Ishikawa (cell line): ENCODE measurements at regions not wholly inside any gene's neighbourhood (a gene's known extent, or its start where the extent isn't known, plus 50 kb on each side); places are given as distances from the start of the nearest gene placed in this dataset.

Experiments used
- CEBPB ChIP-seq: IDR thresholded peaks from 2 replicates; pipeline ENCODE4 v1.6.1; 2012
- CREB1 ChIP-seq: IDR thresholded peaks from 2 replicates; pipeline ENCODE4 v1.6.1; 2012; ENCODE audit warnings: low read depth
- EGR1 ChIP-seq: IDR thresholded peaks from 2 replicates; pipeline ENCODE4 v1.6.1; 2012
- EP300 ChIP-seq: IDR thresholded peaks from 2 replicates; pipeline ENCODE4 v1.6.1; 2012; ENCODE audit warnings: borderline replicate concordance
- FOXM1 ChIP-seq: IDR thresholded peaks from 2 replicates; pipeline ENCODE4 v1.6.1; 2012; ENCODE audit warnings: low read depth, borderline replicate concordance
- NFIC ChIP-seq: IDR thresholded peaks from 2 replicates; pipeline ENCODE4 v1.6.1; 2012
- RAD21 ChIP-seq: IDR thresholded peaks from 2 replicates; pipeline ENCODE4 v1.6.1; 2012; ENCODE audit warnings: low read depth
- TAF1 ChIP-seq: IDR thresholded peaks from 2 replicates; pipeline ENCODE4 v1.6.1; 2012; ENCODE audit warnings: low read depth, mild to moderate bottlenecking
- TCF12 ChIP-seq: IDR thresholded peaks from 2 replicates; pipeline ENCODE4 v1.6.1; 2012; ENCODE audit warnings: low read depth
- TEAD4 ChIP-seq: IDR thresholded peaks from 2 replicates; pipeline ENCODE4 v1.6.1; 2012
- YY1 ChIP-seq: IDR thresholded peaks from 2 replicates; pipeline ENCODE4 v1.6.1; 2012; ENCODE audit warnings: low read depth
- ZBTB7A ChIP-seq: IDR thresholded peaks from 2 replicates; pipeline ENCODE4 v1.6.1; 2012; ENCODE audit warnings: low read depth
- TF ChIP-seq, protein P1 (sequence below): IDR thresholded peaks from 2 replicates; pipeline ENCODE4 v1.6.1; 2012
- TF ChIP-seq, protein P2 (sequence below): IDR thresholded peaks from 2 replicates; pipeline ENCODE4 v1.6.1; 2012; ENCODE audit warnings: low read depth, mild to moderate bottlenecking
- TF ChIP-seq, protein P3 (sequence below): IDR thresholded peaks from 2 replicates; pipeline ENCODE4 v1.6.1; 2012

DNA sequence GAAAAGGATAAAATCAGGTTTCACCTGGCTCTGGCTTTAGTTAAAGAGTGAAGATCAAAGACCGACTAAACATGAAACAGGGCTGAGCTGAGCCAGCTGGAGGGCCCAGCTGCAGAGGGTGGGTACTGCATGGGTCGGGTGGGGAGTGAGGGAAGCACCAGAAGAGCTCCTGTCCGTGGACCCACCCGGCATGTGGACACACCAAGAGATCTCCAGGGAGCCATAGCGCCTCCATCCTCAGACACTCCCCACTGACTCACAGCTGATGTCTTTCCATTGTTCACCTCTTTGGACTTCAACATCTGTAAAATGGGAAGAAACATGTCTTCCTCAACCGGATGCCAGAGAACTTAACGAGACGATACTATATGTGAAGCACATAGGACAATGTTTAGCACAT is 178.3 kb upstream of the KLHL29 start:
- TF ChIP-seq YY1 (no peak), ZBTB7A (no peak), EGR1 (no peak), TAF1 (no peak), RAD21 (no peak), NFIC (no peak), TEAD4 (no peak), TCF12 (no peak), EP300 (no peak)
- TF ChIP-seq, protein P1, sequence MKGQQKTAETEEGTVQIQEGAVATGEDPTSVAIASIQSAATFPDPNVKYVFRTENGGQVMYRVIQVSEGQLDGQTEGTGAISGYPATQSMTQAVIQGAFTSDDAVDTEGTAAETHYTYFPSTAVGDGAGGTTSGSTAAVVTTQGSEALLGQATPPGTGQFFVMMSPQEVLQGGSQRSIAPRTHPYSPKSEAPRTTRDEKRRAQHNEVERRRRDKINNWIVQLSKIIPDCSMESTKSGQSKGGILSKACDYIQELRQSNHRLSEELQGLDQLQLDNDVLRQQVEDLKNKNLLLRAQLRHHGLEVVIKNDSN = no peak
- TF ChIP-seq, protein P2, sequence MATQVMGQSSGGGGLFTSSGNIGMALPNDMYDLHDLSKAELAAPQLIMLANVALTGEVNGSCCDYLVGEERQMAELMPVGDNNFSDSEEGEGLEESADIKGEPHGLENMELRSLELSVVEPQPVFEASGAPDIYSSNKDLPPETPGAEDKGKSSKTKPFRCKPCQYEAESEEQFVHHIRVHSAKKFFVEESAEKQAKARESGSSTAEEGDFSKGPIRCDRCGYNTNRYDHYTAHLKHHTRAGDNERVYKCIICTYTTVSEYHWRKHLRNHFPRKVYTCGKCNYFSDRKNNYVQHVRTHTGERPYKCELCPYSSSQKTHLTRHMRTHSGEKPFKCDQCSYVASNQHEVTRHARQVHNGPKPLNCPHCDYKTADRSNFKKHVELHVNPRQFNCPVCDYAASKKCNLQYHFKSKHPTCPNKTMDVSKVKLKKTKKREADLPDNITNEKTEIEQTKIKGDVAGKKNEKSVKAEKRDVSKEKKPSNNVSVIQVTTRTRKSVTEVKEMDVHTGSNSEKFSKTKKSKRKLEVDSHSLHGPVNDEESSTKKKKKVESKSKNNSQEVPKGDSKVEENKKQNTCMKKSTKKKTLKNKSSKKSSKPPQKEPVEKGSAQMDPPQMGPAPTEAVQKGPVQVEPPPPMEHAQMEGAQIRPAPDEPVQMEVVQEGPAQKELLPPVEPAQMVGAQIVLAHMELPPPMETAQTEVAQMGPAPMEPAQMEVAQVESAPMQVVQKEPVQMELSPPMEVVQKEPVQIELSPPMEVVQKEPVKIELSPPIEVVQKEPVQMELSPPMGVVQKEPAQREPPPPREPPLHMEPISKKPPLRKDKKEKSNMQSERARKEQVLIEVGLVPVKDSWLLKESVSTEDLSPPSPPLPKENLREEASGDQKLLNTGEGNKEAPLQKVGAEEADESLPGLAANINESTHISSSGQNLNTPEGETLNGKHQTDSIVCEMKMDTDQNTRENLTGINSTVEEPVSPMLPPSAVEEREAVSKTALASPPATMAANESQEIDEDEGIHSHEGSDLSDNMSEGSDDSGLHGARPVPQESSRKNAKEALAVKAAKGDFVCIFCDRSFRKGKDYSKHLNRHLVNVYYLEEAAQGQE = no peak

DNA sequence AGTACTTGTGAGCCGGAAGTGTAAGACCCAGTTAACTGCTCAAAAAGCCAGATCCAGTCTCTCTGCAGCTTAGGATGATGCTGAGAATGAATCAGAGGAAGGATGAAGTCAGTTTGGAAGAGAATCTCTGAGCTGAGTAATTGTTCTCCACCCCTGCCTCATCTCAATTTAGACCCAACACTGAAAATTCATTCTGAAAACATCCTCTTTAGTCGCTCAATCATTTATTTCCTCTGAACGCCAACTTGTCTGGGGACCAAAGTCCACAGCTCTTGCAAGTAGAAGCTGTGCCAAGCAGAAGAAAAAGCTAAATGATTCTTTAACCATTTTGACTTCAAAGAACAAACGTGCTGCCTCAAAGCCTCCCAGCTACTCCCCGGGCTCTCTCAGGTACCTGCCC is 177.1 kb upstream of the KLHL29 start:
- no peak for TF ChIP-seq EP300
- TF ChIP-seq, protein P3, sequence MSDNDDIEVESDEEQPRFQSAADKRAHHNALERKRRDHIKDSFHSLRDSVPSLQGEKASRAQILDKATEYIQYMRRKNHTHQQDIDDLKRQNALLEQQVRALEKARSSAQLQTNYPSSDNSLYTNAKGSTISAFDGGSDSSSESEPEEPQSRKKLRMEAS = no peak
- TF ChIP-seq YY1 = no peak
- TF ChIP-seq TCF12 = no peak
- TF ChIP-seq RAD21 = no peak
- TF ChIP-seq TEAD4 = no peak
- TF ChIP-seq ZBTB7A = no peak
- no peak for TF ChIP-seq EGR1
- no peak for TF ChIP-seq CEBPB
- TF ChIP-seq, protein P2 = no peak
- TF ChIP-seq TAF1 = no peak
- no peak for TF ChIP-seq NFIC

DNA sequence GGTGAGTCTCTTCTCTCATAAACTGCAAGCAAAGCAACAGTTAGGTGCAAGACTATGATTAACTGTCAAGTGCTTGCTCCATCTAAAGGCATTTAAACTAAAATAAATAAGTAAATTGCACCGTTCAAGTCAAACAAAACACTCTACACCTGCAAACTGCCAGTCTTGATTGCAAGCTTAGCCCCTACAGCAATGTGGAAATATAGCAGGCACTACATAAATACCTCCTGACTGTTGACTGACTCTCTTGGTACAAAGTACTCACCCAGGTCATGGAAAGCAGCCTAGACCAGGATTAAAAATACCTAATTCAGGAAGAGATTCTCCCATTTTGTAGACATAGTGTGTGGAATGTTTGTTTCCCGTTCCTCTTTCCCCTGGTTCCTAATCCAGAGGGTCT is 176.6 kb upstream of the KLHL29 start:
- TF ChIP-seq EGR1 (no peak), CREB1 (no peak), RAD21 (no peak), YY1 (no peak), NFIC (no peak), TCF12 (no peak), TEAD4 (no peak), ZBTB7A (no peak), EP300 (no peak), CEBPB (no peak), FOXM1 (no peak), TAF1 (no peak)
- TF ChIP-seq, protein P2 = no peak
- TF ChIP-seq, protein P3 = no peak

DNA sequence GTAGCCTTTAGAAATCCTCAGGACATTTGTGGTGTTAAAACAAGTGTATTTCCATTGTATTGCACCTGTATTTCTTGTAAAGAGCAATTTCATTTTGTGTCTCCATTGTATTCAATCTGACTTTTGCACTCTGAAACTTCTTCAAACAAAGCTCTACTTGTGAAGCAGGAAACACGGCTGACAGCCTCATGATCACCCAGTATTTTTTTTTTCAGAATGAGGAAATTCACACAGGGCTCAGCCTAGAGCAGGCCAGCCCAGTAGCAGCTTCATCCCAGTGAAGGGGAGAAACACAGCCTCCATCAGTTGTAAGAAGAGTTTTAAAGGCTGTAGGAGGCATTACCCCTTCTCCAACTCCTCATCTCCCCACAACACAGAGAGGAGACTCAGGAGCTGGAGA is 175.9 kb upstream of the KLHL29 start:
- TF ChIP-seq, protein P1 = no peak
- TF ChIP-seq ZBTB7A = no peak
- no peak for TF ChIP-seq FOXM1
- TF ChIP-seq TAF1 = no peak
- TF ChIP-seq RAD21 = no peak
- TF ChIP-seq CEBPB = no peak
- no peak for TF ChIP-seq TCF12
- TF ChIP-seq EGR1 = no peak
- no peak for TF ChIP-seq TEAD4
- TF ChIP-seq, protein P3 = no peak
- TF ChIP-seq CREB1 = no peak
- TF ChIP-seq YY1 = no peak
- no peak for TF ChIP-seq EP300
- TF ChIP-seq NFIC = no peak
- TF ChIP-seq, protein P2 = no peak
